ENCODE measurements at regions not wholly inside any gene's neighbourhood (a gene's known extent, or its start where the extent isn't known, plus 50 kb on each side); places are given as distances from the start of the nearest gene placed in this dataset.

GRCh38 chr17:72518159-72518732 lies 397.4 kb downstream of the SOX9 start:
- TF ChIP-seq EZH2phosphoT487 (IDR thresholded peaks at IDR 0.05; ENCODE audit: unreplicated experiment) = no peak
- TF ChIP-seq, protein P1, sequence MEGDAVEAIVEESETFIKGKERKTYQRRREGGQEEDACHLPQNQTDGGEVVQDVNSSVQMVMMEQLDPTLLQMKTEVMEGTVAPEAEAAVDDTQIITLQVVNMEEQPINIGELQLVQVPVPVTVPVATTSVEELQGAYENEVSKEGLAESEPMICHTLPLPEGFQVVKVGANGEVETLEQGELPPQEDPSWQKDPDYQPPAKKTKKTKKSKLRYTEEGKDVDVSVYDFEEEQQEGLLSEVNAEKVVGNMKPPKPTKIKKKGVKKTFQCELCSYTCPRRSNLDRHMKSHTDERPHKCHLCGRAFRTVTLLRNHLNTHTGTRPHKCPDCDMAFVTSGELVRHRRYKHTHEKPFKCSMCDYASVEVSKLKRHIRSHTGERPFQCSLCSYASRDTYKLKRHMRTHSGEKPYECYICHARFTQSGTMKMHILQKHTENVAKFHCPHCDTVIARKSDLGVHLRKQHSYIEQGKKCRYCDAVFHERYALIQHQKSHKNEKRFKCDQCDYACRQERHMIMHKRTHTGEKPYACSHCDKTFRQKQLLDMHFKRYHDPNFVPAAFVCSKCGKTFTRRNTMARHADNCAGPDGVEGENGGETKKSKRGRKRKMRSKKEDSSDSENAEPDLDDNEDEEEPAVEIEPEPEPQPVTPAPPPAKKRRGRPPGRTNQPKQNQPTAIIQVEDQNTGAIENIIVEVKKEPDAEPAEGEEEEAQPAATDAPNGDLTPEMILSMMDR (conservative IDR thresholded peaks at IDR 0.05; ENCODE audit: low read depth in 2 of 2) = no peak
- no peak for TF ChIP-seq REST (IDR thresholded peaks at IDR 0.05; ENCODE audit: unreplicated experiment)
- TF ChIP-seq NANOG (IDR thresholded peaks at IDR 0.05; ENCODE audit: borderline replicate concordance) = no peak
- no peak for TF ChIP-seq ZNF114 (CRISPR knock-in tag; IDR thresholded peaks at IDR 0.05)
- TF ChIP-seq, protein P2, sequence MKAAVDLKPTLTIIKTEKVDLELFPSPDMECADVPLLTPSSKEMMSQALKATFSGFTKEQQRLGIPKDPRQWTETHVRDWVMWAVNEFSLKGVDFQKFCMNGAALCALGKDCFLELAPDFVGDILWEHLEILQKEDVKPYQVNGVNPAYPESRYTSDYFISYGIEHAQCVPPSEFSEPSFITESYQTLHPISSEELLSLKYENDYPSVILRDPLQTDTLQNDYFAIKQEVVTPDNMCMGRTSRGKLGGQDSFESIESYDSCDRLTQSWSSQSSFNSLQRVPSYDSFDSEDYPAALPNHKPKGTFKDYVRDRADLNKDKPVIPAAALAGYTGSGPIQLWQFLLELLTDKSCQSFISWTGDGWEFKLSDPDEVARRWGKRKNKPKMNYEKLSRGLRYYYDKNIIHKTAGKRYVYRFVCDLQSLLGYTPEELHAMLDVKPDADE (IDR thresholded peaks at IDR 0.05) = no peak
- no peak for TF ChIP-seq POLR2AphosphoS5 (IDR thresholded peaks at IDR 0.05; ENCODE audit: low read depth)
- no peak for TF ChIP-seq STAT1 (IDR thresholded peaks at IDR 0.05; ENCODE audit: unreplicated experiment)
- TF ChIP-seq EZH2 (IDR thresholded peaks at IDR 0.05; ENCODE audit: low read depth, unreplicated experiment) = no peak
- no peak for TF ChIP-seq CREB1 (CRISPR knock-in tag; IDR thresholded peaks at IDR 0.05; ENCODE audit: low read depth)
- no peak for TF ChIP-seq JUNB (IDR thresholded peaks at IDR 0.05; ENCODE audit: unreplicated experiment)
- TF ChIP-seq ZNF331 (CRISPR knock-in tag; IDR thresholded peaks at IDR 0.05; ENCODE audit: low read depth) = no peak
- no peak for TF ChIP-seq ZNF462 (CRISPR knock-in tag; IDR thresholded peaks at IDR 0.05)

Measured in GM23338 (cell line).